HL-60/S4 treated with phorbol 12-myristate 13-acetate at 8.2 ng/mL for 4 days and 3 days (cell line): ENCODE measurements at regions not wholly inside any gene's neighbourhood (a gene's known extent, or its start where the extent isn't known, plus 50 kb on each side); places are given as distances from the start of the nearest gene placed in this dataset.
"Not testable (repeated sequence)": the region's sequence is repeated elsewhere in the genome, so short reads cannot be mapped to it uniquely, and the experiment has no call there.

ENCODE experiments used
- in situ Hi-C: fragments of 300-500 bp; cut with MboI; formaldehyde crosslinking; loops from 2 replicates; pipeline ENCODE4 v1.15.0; 2022; ENCODE audit warnings: low sequenced_read_pairs

GRCh38 chr17:6893382-6894205 lies 62.1 kb upstream of the TEKT1 start:
- in situ Hi-C loops: no loop called here

- in situ Hi-C loops: no loop called here
Measured at GRCh38 chr17:6894206-6894528, 62.6 kb upstream of the TEKT1 start.

- in situ Hi-C loops: no loop called here
Measured at GRCh38 chr17:6901086-6901485, 69.6 kb upstream of the TEKT1 start.

- in situ Hi-C loops: no loop called here
Measured at GRCh38 chr17:6903326-6903900, 71.9 kb upstream of the TEKT1 start.

GRCh38 chr17:6908807-6909206 lies 77.3 kb upstream of the TEKT1 start:
- in situ Hi-C loops: no loop called here

GRCh38 chr17:6910987-6911603 lies 79.6 kb upstream of the TEKT1 start:
- in situ Hi-C loops: loop anchor here (10.0 kb wide), 1 partner anchor 94 kb away; no protein-coding TSS in a partner anchor

GRCh38 chr17:6912110-6913051 lies 80.9 kb upstream of the TEKT1 start:
- in situ Hi-C loops: loop anchor here (10.0 kb wide), 1 partner anchor 92 kb away; no protein-coding TSS in a partner anchor

GRCh38 chr17:6913608-6914443 lies 82.0 kb upstream of the ALOX12 start:
- in situ Hi-C loops: loop anchor here (10.0 kb wide), 1 partner anchor 91 kb away; no protein-coding TSS in a partner anchor

- in situ Hi-C loops: loop anchor here (10.0 kb wide), 1 partner anchor 90 kb away; no protein-coding TSS in a partner anchor
Measured at GRCh38 chr17:6914711-6915110, 81.1 kb upstream of the ALOX12 start.

GRCh38 chr17:6915620-6916019 lies 80.2 kb upstream of the ALOX12 start:
- in situ Hi-C loops: loop anchor here (10.0 kb wide), 1 partner anchor 89 kb away; no protein-coding TSS in a partner anchor

- in situ Hi-C loops: loop anchor here (10.0 kb wide), 1 partner anchor 86 kb away; no protein-coding TSS in a partner anchor
Measured at GRCh38 chr17:6919158-6919557, 76.7 kb upstream of the ALOX12 start.

GRCh38 chr17:6923385-6923784 lies 72.5 kb upstream of the ALOX12 start:
- in situ Hi-C loops: no loop called here

- in situ Hi-C loops: no loop called here
Measured at GRCh38 chr17:6924208-6924607, 71.6 kb upstream of the ALOX12 start.

GRCh38 chr17:6926667-6927066 lies 69.2 kb upstream of the ALOX12 start:
- in situ Hi-C loops: no loop called here

GRCh38 chr17:6927290-6928126 lies 68.3 kb upstream of the ALOX12 start:
- in situ Hi-C loops: no loop called here

GRCh38 chr17:6928193-6928592 lies 67.7 kb upstream of the ALOX12 start:
- in situ Hi-C loops: no loop called here

- in situ Hi-C loops: no loop called here
Measured at GRCh38 chr17:6930749-6931148, 65.1 kb upstream of the ALOX12 start.

GRCh38 chr17:6934544-6934943 lies 61.3 kb upstream of the ALOX12 start:
- in situ Hi-C loops: not testable (repeated sequence)
